ENCODE measurements at regions not wholly inside any gene's neighbourhood (a gene's known extent, or its start where the extent isn't known, plus 50 kb on each side); places are given as distances from the start of the nearest gene placed in this dataset.

DNA sequence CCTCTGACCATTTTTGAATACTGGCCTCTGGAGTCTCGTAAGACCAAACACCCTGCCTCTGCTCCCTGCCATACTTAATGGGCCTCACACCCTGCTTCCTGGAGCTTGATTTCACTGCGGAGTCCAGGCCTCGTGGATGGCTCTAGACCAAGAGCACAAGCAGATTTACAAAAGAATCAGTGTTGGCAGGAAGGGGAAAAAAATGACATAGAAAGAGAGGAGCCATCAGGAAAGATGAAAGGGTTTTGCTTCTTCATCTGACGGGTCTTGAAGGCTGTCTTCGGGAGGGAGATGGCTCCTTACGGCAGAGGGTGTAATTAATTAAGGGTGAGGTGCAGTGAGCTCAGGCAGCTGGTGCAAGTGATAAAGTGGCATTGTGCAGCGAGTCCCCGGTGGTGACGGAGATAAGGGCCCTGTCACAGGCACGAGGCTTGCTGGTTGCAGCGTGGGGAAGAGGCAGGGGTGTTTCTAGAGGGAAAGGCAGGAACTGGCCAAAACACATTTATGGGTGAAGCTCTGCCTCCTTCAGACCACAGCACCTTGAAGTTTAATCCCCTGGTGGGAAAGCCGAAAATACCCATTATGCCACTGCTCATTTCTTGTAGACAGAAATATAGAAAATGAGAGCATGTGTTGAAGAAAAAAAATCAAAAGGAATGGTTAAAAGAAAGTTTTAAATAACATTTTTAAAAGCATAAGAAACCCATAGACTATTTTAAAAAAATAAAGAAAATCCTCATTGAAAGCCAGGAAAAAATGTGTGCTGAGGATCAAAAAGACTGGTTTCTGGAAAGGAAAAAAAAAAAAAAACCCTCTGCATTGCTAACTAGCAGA lies 128.6 kb upstream of the LRFN2 start:
- no peak overlapping the region for H3K9ac ChIP-seq (ENCODE audit: low read length in 5 of 5)
- H3K27ac ChIP-seq (ENCODE audit: low read depth, low read length): no peak overlapping the region
- H3K9me3 ChIP-seq (ENCODE audit: control insufficient read depth in 5 of 5, low read length in 5 of 5): no peaks in the 10 kb centered on the region
- H3K27me3 ChIP-seq (ENCODE audit: control insufficient read depth in 5 of 5, insufficient read depth in 4 of 5, low read length in 5 of 5): peaks cover 5 to 14% (median 9%) of the 10 kb centered on the region in 5 donors
- H3K36me3 ChIP-seq (ENCODE audit: control insufficient read depth in 5 of 5, insufficient read depth in 5 of 5, low read length in 5 of 5): no peaks in the 10 kb centered on the region
- H3K4me3 ChIP-seq (ENCODE audit: low read depth in 1 of 5, low read length in 5 of 5): no peak overlapping the region
- peaks cover 0 to 17% (median 5%) of the 10 kb centered on the region in 5 donors for H3K4me1 ChIP-seq (ENCODE audit: control insufficient read depth in 5 of 5, insufficient read depth in 5 of 5, low read length in 5 of 5)

DNA sequence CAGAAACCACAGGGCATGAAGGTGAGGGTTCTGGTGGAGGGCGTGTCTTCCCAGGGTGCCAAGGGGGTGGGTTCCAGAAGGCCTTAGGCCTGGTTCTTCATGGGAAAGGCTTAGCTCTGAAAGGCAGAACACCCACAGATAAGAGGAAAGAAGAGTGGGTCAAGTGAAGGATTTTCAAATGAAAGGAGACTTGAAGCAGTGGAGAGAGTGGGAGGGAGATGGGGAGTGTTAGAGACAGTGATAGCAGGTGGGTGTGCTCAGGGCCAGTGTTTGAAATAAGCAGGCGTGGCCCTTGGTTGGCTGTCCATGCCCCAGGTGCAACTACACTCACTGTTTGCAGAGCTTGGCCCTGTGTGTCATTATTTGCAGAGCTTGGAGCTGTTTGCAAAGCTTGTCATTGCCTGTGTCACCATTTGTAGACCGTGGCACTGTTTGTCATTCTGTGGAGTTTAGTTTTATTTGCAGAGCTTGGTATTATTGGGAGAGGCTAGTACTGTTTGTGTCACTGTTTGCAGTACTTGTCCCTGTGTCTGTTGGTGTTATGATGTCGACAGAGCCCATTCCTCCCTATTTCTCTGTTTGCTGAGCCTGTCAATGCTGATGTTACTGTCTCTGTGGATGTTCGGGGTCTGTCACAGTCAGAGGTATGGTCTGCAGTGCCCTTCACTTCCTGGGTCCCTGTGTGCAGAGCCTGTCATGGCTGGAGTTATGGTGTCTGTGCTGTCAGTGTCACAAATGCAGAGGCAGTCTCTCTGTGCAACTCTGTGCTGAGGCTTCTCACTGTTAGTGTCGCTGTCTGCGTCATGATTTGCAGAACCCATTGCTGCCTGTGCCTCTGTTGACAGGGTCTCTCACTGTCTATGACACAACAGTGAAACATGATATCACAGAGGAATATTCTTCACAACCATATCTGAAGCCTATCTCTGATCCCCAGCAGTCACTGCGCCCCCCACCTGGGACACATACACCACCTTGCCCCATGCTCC lies 127.7 kb upstream of the LRFN2 start:
- Histone ChIP-seq H3K4me3 (ENCODE audit: low read depth in 1 of 5, low read length in 5 of 5) (no peak overlapping the region), H3K4me1 (ENCODE audit: control insufficient read depth in 5 of 5, insufficient read depth in 5 of 5, low read length in 5 of 5) (peaks cover 0 to 9% (median 1%) of the 10 kb centered on the region in 5 donors), H3K27me3 (ENCODE audit: control insufficient read depth in 5 of 5, insufficient read depth in 4 of 5, low read length in 5 of 5) (peaks cover 5 to 14% (median 9%) of the 10 kb centered on the region in 5 donors), H3K36me3 (ENCODE audit: control insufficient read depth in 5 of 5, insufficient read depth in 5 of 5, low read length in 5 of 5) (no peaks in the 10 kb centered on the region), H3K9me3 (ENCODE audit: control insufficient read depth in 5 of 5, low read length in 5 of 5) (no peaks in the 10 kb centered on the region), H3K27ac (ENCODE audit: low read depth, low read length) (no peak overlapping the region), H3K9ac (ENCODE audit: low read length in 5 of 5) (no peak overlapping the region)

DNA sequence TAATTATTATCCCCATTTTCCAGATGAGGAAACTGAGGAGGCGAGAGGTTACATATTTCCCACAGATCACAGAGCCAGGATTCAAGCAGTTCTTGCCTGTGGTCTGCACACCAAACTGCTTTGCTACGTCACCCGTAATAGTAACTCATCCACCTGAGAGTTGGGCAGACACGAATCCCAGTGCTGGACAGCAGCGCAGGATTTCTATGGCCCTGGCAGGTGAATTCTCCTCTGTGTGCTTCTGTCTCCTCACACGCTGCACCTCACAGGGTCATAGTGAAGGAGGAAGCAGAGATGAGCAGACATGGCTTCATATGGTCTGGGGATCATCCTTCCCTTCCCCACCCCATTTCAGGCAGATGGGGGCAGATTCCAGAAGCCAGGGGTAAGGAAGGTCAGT lies 127.0 kb upstream of the LRFN2 start:
- Histone ChIP-seq H3K36me3 (ENCODE audit: control insufficient read depth in 5 of 5, insufficient read depth in 5 of 5, low read length in 5 of 5) (no peaks in the 10 kb centered on the region), H3K9ac (ENCODE audit: low read length in 5 of 5) (no peak overlapping the region), H3K4me3 (ENCODE audit: low read depth in 1 of 5, low read length in 5 of 5) (no peak overlapping the region), H3K9me3 (ENCODE audit: control insufficient read depth in 5 of 5, low read length in 5 of 5) (no peaks in the 10 kb centered on the region), H3K27ac (ENCODE audit: low read depth, low read length) (no peak overlapping the region), H3K27me3 (ENCODE audit: control insufficient read depth in 5 of 5, insufficient read depth in 4 of 5, low read length in 5 of 5) (peaks cover 5 to 14% (median 9%) of the 10 kb centered on the region in 5 donors), H3K4me1 (ENCODE audit: control insufficient read depth in 5 of 5, insufficient read depth in 5 of 5, low read length in 5 of 5) (peaks cover 0 to 2% (median 0%) of the 10 kb centered on the region in 5 donors)

DNA sequence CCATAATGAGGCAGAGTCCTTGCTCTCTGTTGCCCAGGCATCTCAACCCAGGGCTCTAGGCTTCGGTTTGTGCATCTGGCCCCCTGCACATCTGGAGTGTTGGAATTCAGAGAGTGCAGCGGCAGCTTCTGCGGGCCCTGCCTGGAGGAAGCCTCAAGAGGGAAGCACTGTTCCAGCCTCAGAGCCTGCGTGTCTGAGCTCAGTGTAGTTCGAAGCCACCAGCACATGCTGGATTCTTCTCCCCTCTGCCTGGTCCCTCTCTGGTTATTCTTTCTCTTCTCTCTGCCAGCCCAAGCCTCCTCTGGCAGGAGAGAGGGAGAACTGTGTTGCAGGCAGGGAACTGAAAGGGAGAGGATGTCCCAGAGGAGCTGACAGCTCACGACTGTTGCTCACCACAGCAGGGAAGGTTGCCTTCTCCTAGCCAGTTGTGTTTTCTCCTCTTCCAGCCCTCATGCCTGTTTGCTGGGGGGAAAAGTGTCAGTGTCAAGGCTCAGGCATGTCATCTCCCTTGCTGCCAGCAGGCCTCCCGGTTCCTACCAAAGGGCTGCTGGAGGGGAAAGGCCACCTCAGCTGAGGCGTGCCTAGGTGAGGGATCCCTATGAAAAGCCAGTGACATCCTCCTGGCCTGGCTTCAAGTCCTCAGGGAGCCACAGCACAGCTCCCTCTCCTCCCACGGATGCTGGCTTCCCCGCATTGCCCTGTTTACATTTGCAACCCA lies 126.0 kb upstream of the LRFN2 start:
- Histone ChIP-seq H3K36me3 (ENCODE audit: control insufficient read depth in 5 of 5, insufficient read depth in 5 of 5, low read length in 5 of 5) (no peaks in the 10 kb centered on the region), H3K9ac (ENCODE audit: low read length in 5 of 5) (no peak overlapping the region), H3K27ac (ENCODE audit: low read depth, low read length) (no peak overlapping the region), H3K9me3 (ENCODE audit: control insufficient read depth in 5 of 5, low read length in 5 of 5) (no peaks in the 10 kb centered on the region), H3K27me3 (ENCODE audit: control insufficient read depth in 5 of 5, insufficient read depth in 4 of 5, low read length in 5 of 5) (peaks cover 5 to 14% (median 9%) of the 10 kb centered on the region in 5 donors), H3K4me1 (ENCODE audit: control insufficient read depth in 5 of 5, insufficient read depth in 5 of 5, low read length in 5 of 5) (no peaks in the 10 kb centered on the region), H3K4me3 (ENCODE audit: low read depth in 1 of 5, low read length in 5 of 5) (no peak overlapping the region)

DNA sequence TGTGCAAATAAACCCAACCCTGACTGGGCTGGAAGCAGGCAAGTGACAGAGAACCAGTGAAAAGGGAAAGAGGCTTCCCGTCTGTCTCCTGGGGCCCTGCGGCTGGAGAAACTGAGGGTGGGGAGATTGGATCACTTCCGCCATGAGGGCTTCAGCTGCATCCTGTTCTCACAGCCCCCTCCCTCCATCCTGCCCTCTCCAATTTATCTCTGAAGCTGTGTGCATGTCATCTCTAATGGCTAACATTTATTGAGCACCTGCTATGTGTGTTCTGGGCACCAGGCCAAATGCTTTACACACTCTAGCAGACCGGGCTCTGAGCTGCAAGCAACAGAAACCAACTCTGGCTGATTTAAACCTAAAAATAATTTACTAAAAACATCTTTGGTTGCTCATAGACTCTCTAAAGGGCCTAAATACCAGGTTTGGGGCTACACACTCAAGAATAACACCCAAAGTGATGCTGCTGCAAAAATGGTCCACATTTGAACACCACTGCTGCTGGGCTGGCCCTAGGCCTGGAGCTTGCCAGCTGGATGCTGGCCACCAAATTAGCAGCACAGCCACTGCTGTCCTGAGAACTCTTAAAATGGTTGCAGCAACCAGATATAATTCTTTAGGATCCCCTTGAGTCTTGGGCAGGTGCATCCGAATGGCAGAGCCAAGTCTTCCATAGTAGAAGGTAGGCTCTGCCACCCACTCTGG lies 123.6 kb upstream of the LRFN2 start:
- H3K27ac ChIP-seq (ENCODE audit: low read depth, low read length): no peak overlapping the region
- peaks cover 5 to 19% (median 9%) of the 10 kb centered on the region in 5 donors for H3K27me3 ChIP-seq (ENCODE audit: control insufficient read depth in 5 of 5, insufficient read depth in 4 of 5, low read length in 5 of 5)
- H3K36me3 ChIP-seq (ENCODE audit: control insufficient read depth in 5 of 5, insufficient read depth in 5 of 5, low read length in 5 of 5): no peaks in the 10 kb centered on the region
- no peak overlapping the region for H3K4me3 ChIP-seq (ENCODE audit: low read depth in 1 of 5, low read length in 5 of 5)
- H3K9me3 ChIP-seq (ENCODE audit: control insufficient read depth in 5 of 5, low read length in 5 of 5): no peaks in the 10 kb centered on the region
- no peak overlapping the region for H3K9ac ChIP-seq (ENCODE audit: low read length in 5 of 5)
- no peaks in the 10 kb centered on the region for H3K4me1 ChIP-seq (ENCODE audit: control insufficient read depth in 5 of 5, insufficient read depth in 5 of 5, low read length in 5 of 5)

DNA sequence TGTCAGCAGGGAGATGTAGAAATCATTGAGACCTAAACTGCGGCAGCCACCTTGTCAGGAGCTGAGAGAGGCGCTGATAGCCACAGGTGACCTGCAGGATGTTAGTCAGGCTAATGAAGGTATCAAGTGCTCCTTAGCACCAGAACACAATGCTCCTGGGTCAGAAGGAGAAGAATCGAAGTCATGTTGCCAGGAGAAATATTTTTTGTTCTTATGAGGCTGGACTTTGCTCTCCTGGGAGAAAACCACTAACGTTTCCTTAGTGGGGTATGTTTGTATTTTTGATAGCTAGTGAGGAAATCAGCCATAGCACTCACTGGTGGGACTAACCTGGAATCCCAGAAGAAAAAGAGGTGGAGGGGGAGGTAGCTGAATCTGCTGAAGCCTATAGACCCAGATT lies 120.9 kb upstream of the LRFN2 start:
- Histone ChIP-seq H3K9me3 (ENCODE audit: control insufficient read depth in 5 of 5, low read length in 5 of 5) (no peaks in the 10 kb centered on the region), H3K4me1 (ENCODE audit: control insufficient read depth in 5 of 5, insufficient read depth in 5 of 5, low read length in 5 of 5) (no peaks in the 10 kb centered on the region), H3K9ac (ENCODE audit: low read length in 5 of 5) (no peak overlapping the region), H3K27me3 (ENCODE audit: control insufficient read depth in 5 of 5, insufficient read depth in 4 of 5, low read length in 5 of 5) (peaks cover 0 to 11% (median 4%) of the 10 kb centered on the region in 5 donors), H3K27ac (ENCODE audit: low read depth, low read length) (no peak overlapping the region), H3K36me3 (ENCODE audit: control insufficient read depth in 5 of 5, insufficient read depth in 5 of 5, low read length in 5 of 5) (no peaks in the 10 kb centered on the region), H3K4me3 (ENCODE audit: low read depth in 1 of 5, low read length in 5 of 5) (no peak overlapping the region)

DNA sequence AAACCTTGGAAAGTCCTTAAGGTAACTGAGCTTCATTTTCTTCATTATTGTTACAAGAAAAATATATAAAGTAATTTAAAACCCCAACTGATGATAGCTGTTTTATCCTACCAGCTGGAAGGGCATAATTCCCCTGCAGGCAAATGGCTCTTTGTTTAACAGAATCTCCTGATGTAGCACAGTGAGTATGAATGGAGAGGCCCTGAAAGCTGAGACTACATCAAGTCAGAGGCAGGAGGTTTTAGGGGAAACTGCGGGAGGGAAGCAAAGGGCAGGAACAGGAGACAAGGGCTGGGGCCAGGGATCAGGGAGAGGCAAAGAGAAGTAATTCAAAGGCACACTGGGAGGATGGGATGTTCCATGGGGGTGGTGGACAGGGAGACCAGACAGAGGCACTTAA lies 119.0 kb upstream of the LRFN2 start:
- H3K4me1 ChIP-seq (ENCODE audit: control insufficient read depth in 5 of 5, insufficient read depth in 5 of 5, low read length in 5 of 5): no peaks in the 10 kb centered on the region
- H3K9me3 ChIP-seq (ENCODE audit: control insufficient read depth in 5 of 5, low read length in 5 of 5): no peaks in the 10 kb centered on the region
- no peak overlapping the region for H3K4me3 ChIP-seq (ENCODE audit: low read depth in 1 of 5, low read length in 5 of 5)
- H3K9ac ChIP-seq (ENCODE audit: low read length in 5 of 5): no peak overlapping the region
- peaks cover 0 to 10% (median 3%) of the 10 kb centered on the region in 5 donors for H3K27me3 ChIP-seq (ENCODE audit: control insufficient read depth in 5 of 5, insufficient read depth in 4 of 5, low read length in 5 of 5)
- no peak overlapping the region for H3K27ac ChIP-seq (ENCODE audit: low read depth, low read length)
- no peaks in the 10 kb centered on the region for H3K36me3 ChIP-seq (ENCODE audit: control insufficient read depth in 5 of 5, insufficient read depth in 5 of 5, low read length in 5 of 5)

DNA sequence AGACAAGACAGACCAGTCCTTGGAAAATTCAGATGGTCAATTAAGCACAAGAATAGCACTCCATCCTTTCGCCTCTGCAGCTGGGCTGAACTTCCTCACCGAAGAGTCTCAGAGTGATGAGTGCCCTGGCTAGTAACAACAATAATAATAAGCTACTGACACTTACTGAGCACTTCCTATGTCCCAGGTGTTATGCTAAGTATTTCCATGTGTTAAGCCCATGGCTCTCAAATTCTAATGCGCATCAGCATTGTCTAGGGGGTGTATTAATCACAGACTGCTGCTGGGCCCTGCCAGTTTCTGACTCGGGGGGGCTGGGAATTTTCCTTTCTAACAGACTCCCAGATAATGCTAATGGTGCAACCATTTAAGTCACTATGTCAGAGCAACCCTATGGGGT lies 118.2 kb upstream of the LRFN2 start:
- Histone ChIP-seq H3K4me3 (ENCODE audit: low read depth in 1 of 5, low read length in 5 of 5) (no peak overlapping the region), H3K27me3 (ENCODE audit: control insufficient read depth in 5 of 5, insufficient read depth in 4 of 5, low read length in 5 of 5) (peaks cover 0 to 12% (median 3%) of the 10 kb centered on the region in 5 donors), H3K9me3 (ENCODE audit: control insufficient read depth in 5 of 5, low read length in 5 of 5) (no peaks in the 10 kb centered on the region), H3K36me3 (ENCODE audit: control insufficient read depth in 5 of 5, insufficient read depth in 5 of 5, low read length in 5 of 5) (no peaks in the 10 kb centered on the region), H3K27ac (ENCODE audit: low read depth, low read length) (no peak overlapping the region), H3K4me1 (ENCODE audit: control insufficient read depth in 5 of 5, insufficient read depth in 5 of 5, low read length in 5 of 5) (no peaks in the 10 kb centered on the region), H3K9ac (ENCODE audit: low read length in 5 of 5) (no peak overlapping the region)

DNA sequence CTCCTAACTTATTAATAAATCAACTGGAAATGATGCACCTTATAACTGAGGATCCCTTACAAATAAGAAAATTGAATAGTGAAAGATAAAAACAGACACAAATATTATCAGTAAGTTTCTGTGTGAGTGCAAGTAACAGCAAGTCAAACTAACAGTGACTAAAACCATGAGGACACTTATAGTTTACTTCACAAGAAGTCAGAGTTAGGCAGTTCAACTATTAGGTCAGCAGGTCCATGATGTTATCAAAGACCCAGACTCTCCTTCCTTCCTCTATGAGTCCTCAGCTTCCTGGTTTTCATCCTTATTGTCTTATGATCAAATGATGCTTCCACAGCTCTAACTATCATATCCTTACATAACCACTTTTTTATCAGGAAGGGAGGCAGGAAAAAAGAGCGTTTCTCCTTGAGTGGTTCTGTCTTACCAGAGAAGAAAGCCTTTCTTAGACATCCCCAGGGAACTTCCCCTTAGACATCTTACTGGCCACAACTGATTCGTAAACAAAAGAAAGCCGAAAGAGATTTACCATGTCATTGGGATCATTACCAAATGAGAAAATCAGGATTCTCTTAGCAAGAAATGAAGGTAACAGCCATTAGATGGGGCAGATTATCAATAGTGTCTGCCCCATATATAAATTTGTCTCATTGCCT lies 114.3 kb upstream of the LRFN2 start:
- Histone ChIP-seq H3K4me3 (ENCODE audit: low read depth in 1 of 5, low read length in 5 of 5) (no peak overlapping the region), H3K9me3 (ENCODE audit: control insufficient read depth in 5 of 5, low read length in 5 of 5) (no peaks in the 10 kb centered on the region), H3K36me3 (ENCODE audit: control insufficient read depth in 5 of 5, insufficient read depth in 5 of 5, low read length in 5 of 5) (no peaks in the 10 kb centered on the region), H3K9ac (ENCODE audit: low read length in 5 of 5) (no peak overlapping the region), H3K27me3 (ENCODE audit: control insufficient read depth in 5 of 5, insufficient read depth in 4 of 5, low read length in 5 of 5) (peaks cover 0 to 13% (median 0%) of the 10 kb centered on the region in 5 donors), H3K4me1 (ENCODE audit: control insufficient read depth in 5 of 5, insufficient read depth in 5 of 5, low read length in 5 of 5) (no peaks in the 10 kb centered on the region), H3K27ac (ENCODE audit: low read depth, low read length) (no peak overlapping the region)
